Gastrocnemius medialis (tissue), 4 donors: ENCODE measurements at regions not wholly inside any gene's neighbourhood (a gene's known extent, or its start where the extent isn't known, plus 50 kb on each side); places are given as distances from the start of the nearest gene placed in this dataset.

Experiments used
- CTCF ChIP-seq, 5 experiments: fragments of 450-650 bp in 3 of 5; fragments of 200-600 bp in 2 of 5; sonication (generic) in 2 of 5; IDR thresholded peaks in 4 of 5; conservative IDR thresholded peaks in 1 of 5; 1 replicate in 4 of 5; 2 replicates in 1 of 5; pipeline ENCODE4 v1.5.1; 2016 to 2019; ENCODE audit warnings: antibody characterized with exemption in 5 of 5, mild to moderate bottlenecking in 3 of 5, moderate library complexity in 3 of 5
- POLR2A ChIP-seq, 2 donors: fragments of 450-650 bp; IDR thresholded peaks; one replicate each; pipeline ENCODE4 v1.6.1; 2017; ENCODE audit warnings: antibody characterized with exemption in 2 of 2, mild to moderate bottlenecking in 2 of 2, moderate library complexity in 2 of 2

GRCh38 chr12:65620046-65620445 is 204.2 kb upstream of the HMGA2 start:
- TF ChIP-seq CTCF (IDR thresholded peaks at IDR 0.05 in 4 of 5, conservative IDR thresholded peaks at IDR 0.05 in 1 of 5) (no peak), POLR2A (IDR thresholded peaks at IDR 0.05) (no peak)
